ENCODE measurements at regions not wholly inside any gene's neighbourhood (a gene's known extent, or its start where the extent isn't known, plus 50 kb on each side); places are given as distances from the start of the nearest gene placed in this dataset.

GRCh38 chr2:212863185-212863588 lies 288.2 kb downstream of the IKZF2 start:
- Histone ChIP-seq H2BK20ac (ENCODE audit: low read depth, low read length, poor library complexity, severe bottlenecking) (no peak overlapping the region), H3K27me3 (ENCODE audit: insufficient read depth, low read length) (no peaks in the 10 kb centered on the region), H3K4me2 (ENCODE audit: insufficient read depth, insufficient read length, low read length) (no peak overlapping the region), H3K23ac (ENCODE audit: insufficient read length, low read depth, low read length) (no peak overlapping the region), H2BK5ac (ENCODE audit: insufficient read length, low read length) (no peak overlapping the region), H3K14ac (ENCODE audit: insufficient read depth, low read length) (no peak overlapping the region), H4K91ac (ENCODE audit: insufficient read length, low read depth, low read length) (no peak overlapping the region), H2AK5ac (ENCODE audit: insufficient read length, low read length) (no peak overlapping the region), H4K20me1 (ENCODE audit: control insufficient read depth, insufficient read depth, insufficient read length) (no peaks in the 10 kb centered on the region), H3K9ac (ENCODE audit: extremely low read depth, insufficient read length, low read length) (no peak overlapping the region), H3K4ac (ENCODE audit: low read depth, low read length) (no peak overlapping the region), H4K5ac (ENCODE audit: insufficient read length, low read depth, low read length) (no peak overlapping the region), H3K79me1 (ENCODE audit: insufficient read depth, low read depth, low read length, poor library complexity, severe bottlenecking) (no peaks in the 10 kb centered on the region), H3T11ph (ENCODE audit: low read length) (no peak overlapping the region), H3K18ac (ENCODE audit: insufficient read length, low read depth, low read length) (no peak overlapping the region), H3K4me1 (ENCODE audit: insufficient read depth, low read length) (no peaks in the 10 kb centered on the region), H3K23me2 (ENCODE audit: insufficient read length, low read depth, low read length, poor library complexity, severe bottlenecking) (no peaks in the 10 kb centered on the region), H2BK120ac (ENCODE audit: low read depth, low read length, poor library complexity, severe bottlenecking) (no peak overlapping the region), H3K56ac (ENCODE audit: insufficient read length, low read depth, low read length) (no peak overlapping the region), H3K27ac (ENCODE audit: insufficient read length, low read depth, low read length) (no peak overlapping the region), H4K8ac (replicated peaks; ENCODE audit: insufficient read length, low read depth, low read length) (no peak overlapping the region), H2AFZ (ENCODE audit: low read length) (no peak overlapping the region), H3K79me2 (ENCODE audit: insufficient read depth, low read length) (no peaks in the 10 kb centered on the region), H2BK12ac (ENCODE audit: insufficient read length, low read depth, low read length) (no peak overlapping the region), H3K9me3 (ENCODE audit: control insufficient read depth, low read depth, low read length) (no peaks in the 10 kb centered on the region), H2BK15ac (ENCODE audit: low read depth, low read length) (no peak overlapping the region)
- DNase-seq, result peak; percentile 64
- Mint-ChIP-seq H3K36me3 (ENCODE audit: insufficient read depth in 1 of 3, low read depth in 3 of 3) (peaks cover 13 to 40% (median 18%) of the 10 kb centered on the region in 3 experiments), H3K9me3 (peaks cover 58 to 67% of the 10 kb centered on the region in 2 experiments), H3K4me1 (no peaks in the 10 kb centered on the region), H3K27me3 (ENCODE audit: low read depth) (no peaks in the 10 kb centered on the region; the same call in 1 of the 2 replicates), H3K4me3 (no peak overlapping the region), H3K27ac (no peak overlapping the region)
- TF ChIP-seq CTCF (conservative IDR thresholded peaks at IDR 0.05), result peak; percentile 87
- WGBS (ENCODE audit: extremely low coverage, insufficient read length, low lambda C conversion rate), result no CpG with 5 or more reads among the region's 5 CpGs
